Brain pericyte (primary cell): ENCODE measurements at regions not wholly inside any gene's neighbourhood (a gene's known extent, or its start where the extent isn't known, plus 50 kb on each side); places are given as distances from the start of the nearest gene placed in this dataset.
"Not testable (repeated sequence)": the region's sequence is repeated elsewhere in the genome, so short reads cannot be mapped to it uniquely, and the experiment has no call there.

Experiments used
- DNase-seq: peaks from one replicate; pipeline ENCODE4 v3.0.0-alpha.2; 2012; ENCODE audit warnings: low read depth, low spot score

- no peak for DNase-seq
These were observed 201.2 kb downstream of the DAD1 start for GRCh38 chr14:22387776-22388241.

- DNase-seq, result no peak
These were observed 201.9 kb downstream of the DAD1 start for GRCh38 chr14:22386924-22387775.

GRCh38 chr14:22384974-22385526 is 204.0 kb downstream of the DAD1 start:
- no peak for DNase-seq

GRCh38 chr14:22384167-22384549 is 204.9 kb downstream of the DAD1 start:
- DNase-seq, result no peak

GRCh38 chr14:22383515-22384166 is 205.4 kb downstream of the DAD1 start:
- no peak for DNase-seq

GRCh38 chr14:22382955-22383354 is 206.1 kb downstream of the DAD1 start:
- DNase-seq, result no peak

- DNase-seq, result no peak
These were observed 206.6 kb downstream of the DAD1 start for GRCh38 chr14:22382395-22382794.

- DNase-seq, result no peak
These were observed 207.3 kb downstream of the DAD1 start for GRCh38 chr14:22381766-22382165.

- DNase-seq, result no peak
These were observed 207.6 kb downstream of the DAD1 start for GRCh38 chr14:22381408-22381760.

- DNase-seq, result no peak
These were observed 208.2 kb downstream of the DAD1 start for GRCh38 chr14:22380571-22381407.

GRCh38 chr14:22379727-22380126 is 209.3 kb downstream of the DAD1 start:
- DNase-seq, result no peak

GRCh38 chr14:22378181-22378580 is 210.8 kb downstream of the DAD1 start:
- DNase-seq, result no peak

GRCh38 chr14:22375321-22375930 is 213.6 kb downstream of the DAD1 start:
- DNase-seq, result no peak

GRCh38 chr14:22370084-22370847 is 218.8 kb downstream of the DAD1 start:
- no peak for DNase-seq

GRCh38 chr14:22358726-22359125 is 230.3 kb downstream of the DAD1 start:
- DNase-seq, result no peak

- not testable (repeated sequence) for DNase-seq
These were observed 239.7 kb downstream of the DAD1 start for GRCh38 chr14:22349281-22349680.

- no peak for DNase-seq
These were observed 244.4 kb downstream of the DAD1 start for GRCh38 chr14:22344673-22345072.

- DNase-seq, result not testable (repeated sequence)
These were observed 244.8 kb downstream of the DAD1 start for GRCh38 chr14:22344209-22344608.

GRCh38 chr14:22341049-22341448 is 248.0 kb downstream of the DAD1 start:
- no peak for DNase-seq

- DNase-seq, result peak; percentile 92
These were observed 249.9 kb downstream of the DAD1 start for GRCh38 chr14:22338917-22339715.
